Left lung (tissue), 4 donors: ENCODE measurements at regions not wholly inside any gene's neighbourhood (a gene's known extent, or its start where the extent isn't known, plus 50 kb on each side); places are given as distances from the start of the nearest gene placed in this dataset.

Experiments
- ATAC-seq: fragments of 200-7000 bp; cut with Tn5 transposase; one replicate; pipeline ENCODE4 v1.9.1; 2020; ENCODE audit warnings: moderate library complexity
- DNase-seq, 4 donors: peaks; one replicate each; pipeline ENCODE4 v3.0.0-alpha.2; 2013 to 2020
- H3K27ac ChIP-seq, 2 donors: fragments of 200-600 bp; sonication (generic) in 1 of 2; one replicate each; pipeline versions ENCODE4 v1.5.0 to v1.8.0; 2020 to 2021
- H3K27me3 ChIP-seq, 2 donors: fragments of 200-600 bp; sonication (generic) in 1 of 2; one replicate each; pipeline versions ENCODE4 v1.5.0 to v1.8.0; 2020 to 2021
- H3K36me3 ChIP-seq, 2 donors: fragments of 200-600 bp; sonication (generic) in 1 of 2; one replicate each; pipeline versions ENCODE4 v1.5.0 to v1.8.0; 2020 to 2021
- H3K4me1 ChIP-seq, 2 donors: fragments of 200-600 bp; one replicate each; pipeline ENCODE4 v1.8.0; 2021
- H3K4me3 ChIP-seq, 2 donors: fragments of 200-600 bp; sonication (generic) in 1 of 2; one replicate each; pipeline versions ENCODE4 v1.5.0 to v1.8.0; 2020 to 2021; ENCODE audit warnings: mild to moderate bottlenecking in 1 of 2
- H3K9me3 ChIP-seq, 2 donors: fragments of 200-600 bp; sonication (generic) in 1 of 2; one replicate each; pipeline versions ENCODE4 v1.5.0 to v1.8.0; 2020 to 2021
- intact Hi-C, 2 donors: fragments of 100-400 bp; cut with DNase I; formaldehyde crosslinking; loops; one replicate each; pipeline versions ENCODE4 v1.11.2 to v1.14.2; 2022
- TF ChIP-seq, protein P1 (sequence below), 2 donors: fragments of 200-600 bp; sonication (generic) in 1 of 2; IDR thresholded peaks; one replicate each; pipeline versions ENCODE4 v1.5.0 to v1.8.0; 2021; ENCODE audit warnings: antibody characterized with exemption in 2 of 2
- donor health status: DM: no; HTN: yes; CAD: no.
- donor health status: DM: no; HTN: no; CAD: no.

- H3K27ac ChIP-seq, result no peak overlapping the region
- TF ChIP-seq, protein P1, sequence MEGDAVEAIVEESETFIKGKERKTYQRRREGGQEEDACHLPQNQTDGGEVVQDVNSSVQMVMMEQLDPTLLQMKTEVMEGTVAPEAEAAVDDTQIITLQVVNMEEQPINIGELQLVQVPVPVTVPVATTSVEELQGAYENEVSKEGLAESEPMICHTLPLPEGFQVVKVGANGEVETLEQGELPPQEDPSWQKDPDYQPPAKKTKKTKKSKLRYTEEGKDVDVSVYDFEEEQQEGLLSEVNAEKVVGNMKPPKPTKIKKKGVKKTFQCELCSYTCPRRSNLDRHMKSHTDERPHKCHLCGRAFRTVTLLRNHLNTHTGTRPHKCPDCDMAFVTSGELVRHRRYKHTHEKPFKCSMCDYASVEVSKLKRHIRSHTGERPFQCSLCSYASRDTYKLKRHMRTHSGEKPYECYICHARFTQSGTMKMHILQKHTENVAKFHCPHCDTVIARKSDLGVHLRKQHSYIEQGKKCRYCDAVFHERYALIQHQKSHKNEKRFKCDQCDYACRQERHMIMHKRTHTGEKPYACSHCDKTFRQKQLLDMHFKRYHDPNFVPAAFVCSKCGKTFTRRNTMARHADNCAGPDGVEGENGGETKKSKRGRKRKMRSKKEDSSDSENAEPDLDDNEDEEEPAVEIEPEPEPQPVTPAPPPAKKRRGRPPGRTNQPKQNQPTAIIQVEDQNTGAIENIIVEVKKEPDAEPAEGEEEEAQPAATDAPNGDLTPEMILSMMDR (IDR thresholded peaks at IDR 0.05), result no peak
- DNase-seq (no peak), ATAC-seq (no peak)
- no peak overlapping the region for H3K4me3 ChIP-seq
- H3K36me3 ChIP-seq, result no peaks in the 10 kb centered on the region
- H3K4me1 ChIP-seq, result no peaks in the 10 kb centered on the region
- no peaks in the 10 kb centered on the region for H3K27me3 ChIP-seq
- intact Hi-C loops, result no loop called here
- H3K9me3 ChIP-seq, result peaks cover 0 to 30% of the 10 kb centered on the region in 2 donors
These were observed 1967.3 kb upstream of the NUDT12 start for GRCh38 chr5:105529851-105530250.

- DNase-seq, result no peak
- H3K27ac ChIP-seq, result no peak overlapping the region
- no peak for ATAC-seq
- intact Hi-C loops, result no loop called here
- no peaks in the 10 kb centered on the region for H3K9me3 ChIP-seq
- no peaks in the 10 kb centered on the region for H3K4me1 ChIP-seq
- TF ChIP-seq, protein P1 (IDR thresholded peaks at IDR 0.05), result no peak
- H3K4me3 ChIP-seq, result no peak overlapping the region
- no peaks in the 10 kb centered on the region for H3K27me3 ChIP-seq
- no peaks in the 10 kb centered on the region for H3K36me3 ChIP-seq
These were observed 1945.9 kb upstream of the NUDT12 start for GRCh38 chr5:105508519-105508918.

- Histone ChIP-seq H3K36me3 (no peaks in the 10 kb centered on the region), H3K9me3 (no peaks in the 10 kb centered on the region), H3K4me1 (no peaks in the 10 kb centered on the region), H3K27ac (no peak overlapping the region), H3K4me3 (no peak overlapping the region), H3K27me3 (no peaks in the 10 kb centered on the region)
- intact Hi-C loops, result no loop called here
- ATAC-seq, result peak; percentile 65
- TF ChIP-seq, protein P1 (IDR thresholded peaks at IDR 0.05), result peak in 1 of 2 donors; percentile 15
- no peak for DNase-seq
These were observed 1944.2 kb upstream of the NUDT12 start for GRCh38 chr5:105506692-105507277.

DNA sequence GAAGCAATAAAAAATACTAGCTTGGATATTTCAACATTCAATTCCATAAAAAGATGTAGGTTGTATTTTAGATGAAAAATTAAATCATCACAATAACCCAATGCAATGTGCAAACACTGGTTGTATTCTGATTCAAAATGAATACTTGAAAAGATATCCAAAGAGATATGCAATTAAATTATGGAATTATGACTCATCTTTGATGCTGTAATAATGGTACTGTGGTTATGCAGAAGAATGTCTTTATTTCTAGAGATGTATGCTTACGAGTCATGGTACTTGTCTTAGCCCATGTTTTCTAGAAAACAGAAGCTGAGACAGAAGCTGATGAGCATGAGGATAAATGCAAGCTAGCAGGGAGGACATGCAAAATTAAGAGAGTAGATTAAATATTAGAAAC, 1941.4 kb upstream of the NUDT12 start:
- H3K36me3 ChIP-seq, result no peaks in the 10 kb centered on the region
- DNase-seq (no peak), ATAC-seq (no peak)
- no peaks in the 10 kb centered on the region for H3K27me3 ChIP-seq
- H3K9me3 ChIP-seq, result no peaks in the 10 kb centered on the region
- H3K27ac ChIP-seq, result no peak overlapping the region
- intact Hi-C loops, result no loop called here
- H3K4me3 ChIP-seq, result no peak overlapping the region
- no peaks in the 10 kb centered on the region for H3K4me1 ChIP-seq
- TF ChIP-seq, protein P1 (IDR thresholded peaks at IDR 0.05), result no peak

DNA sequence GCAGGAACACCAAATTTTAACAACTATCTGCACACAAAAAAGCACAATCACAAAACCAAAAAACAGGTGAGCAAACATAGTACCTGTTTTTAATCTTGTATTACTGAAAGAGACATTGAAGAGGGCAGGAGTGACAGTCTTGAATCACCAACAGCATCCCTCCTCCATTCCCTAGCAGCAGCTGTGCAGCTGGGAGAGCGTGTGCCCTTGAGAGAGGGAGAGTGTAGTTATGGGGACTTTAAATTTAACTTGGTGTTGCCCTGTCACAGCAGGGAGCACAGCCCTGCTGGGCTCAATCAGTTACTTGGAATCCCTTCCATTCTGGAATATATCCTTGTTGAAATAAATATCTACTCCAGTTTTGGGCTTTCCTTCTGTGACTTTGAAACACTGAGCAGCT, 1938.7 kb upstream of the NUDT12 start:
- H3K4me1 ChIP-seq, result no peaks in the 10 kb centered on the region
- no peak for ATAC-seq

More for the DNA sequence above, 1938.7 kb upstream of the NUDT12 start:
- TF ChIP-seq, protein P1 (IDR thresholded peaks at IDR 0.05), result no peak
- DNase-seq, result no peak
- Histone ChIP-seq H3K27ac (no peak overlapping the region), H3K27me3 (no peaks in the 10 kb centered on the region), H3K9me3 (no peaks in the 10 kb centered on the region), H3K36me3 (no peaks in the 10 kb centered on the region), H3K4me3 (no peak overlapping the region)
- intact Hi-C loops, result no loop called here
